Gastroesophageal sphincter (tissue), 4 donors: ENCODE measurements at regions not wholly inside any gene's neighbourhood (a gene's known extent, or its start where the extent isn't known, plus 50 kb on each side); places are given as distances from the start of the nearest gene placed in this dataset.

Experiments used
- ATAC-seq: fragments of 150-250 bp; one replicate; pipeline ENCODE4 v1.9.1; 2016; ENCODE audit warnings: mild to moderate bottlenecking, moderate library complexity
- H3K27ac ChIP-seq, 4 donors: fragments of 200-600 bp; sonication (generic) in 3 of 4; 1 replicate in 3 of 4; 2 replicates in 1 of 4; pipeline ENCODE4 v1.5.1; 2016 to 2019
- H3K27me3 ChIP-seq: fragments of 200-600 bp; sonication (generic); one replicate; pipeline ENCODE4 v1.5.1; 2019
- H3K36me3 ChIP-seq, 2 donors: fragments of 200-600 bp; sonication (generic); one replicate each; pipeline ENCODE4 v1.5.1; 2019; ENCODE audit warnings: control low read depth in 1 of 2
- H3K4me1 ChIP-seq, 3 donors: fragments of 200-600 bp; sonication (generic); 1 replicate in 2 of 3; 2 replicates in 1 of 3; pipeline ENCODE4 v1.5.1; 2016 to 2019; ENCODE audit warnings: control low read depth in 2 of 3
- H3K4me3 ChIP-seq, 2 donors: fragments of 200-600 bp; sonication (generic); one replicate each; pipeline ENCODE4 v1.5.1; 2019; ENCODE audit warnings: mild to moderate bottlenecking in 1 of 2, moderate library complexity in 1 of 2
- H3K9me3 ChIP-seq, 3 donors: fragments of 200-600 bp; sonication (generic); one replicate each; pipeline ENCODE4 v1.5.1; 2017 to 2019; ENCODE audit warnings: control low read depth in 2 of 3
- EP300 ChIP-seq: sonication (generic); formaldehyde crosslinking; IDR thresholded peaks from one replicate; pipeline ENCODE4 v1.6.1; 2017; ENCODE audit warnings: antibody characterized with exemption, mild to moderate bottlenecking
- POLR2A ChIP-seq, 2 donors: fragments of 450-650 bp; IDR thresholded peaks; one replicate each; pipeline ENCODE4 v1.6.1; 2017; ENCODE audit warnings: antibody characterized with exemption in 2 of 2, mild to moderate bottlenecking in 2 of 2, moderate library complexity in 1 of 2
- POLR2AphosphoS5 ChIP-seq: sonication (generic); formaldehyde crosslinking; IDR thresholded peaks from one replicate; pipeline ENCODE4 v1.6.1; 2017; ENCODE audit warnings: antibody characterized with exemption
- WGBS, 2 donors: methylation state at CpG; one replicate each; pipeline ENCODE4 v1.1.5; 2018; ENCODE audit warnings: low coverage in 1 of 2; 5-methylcytosine and 5-hydroxymethylcytosine counted together
- TF ChIP-seq, protein P1 (sequence below), 4 experiments: fragments of 200-600 bp in 2 of 4; fragments of 450-650 bp in 2 of 4; sonication (generic) in 1 of 4; IDR thresholded peaks; one replicate each; pipeline ENCODE4 v1.5.1; 2017 to 2019; ENCODE audit warnings: antibody characterized with exemption in 4 of 4, mild to moderate bottlenecking in 2 of 4, moderate library complexity in 2 of 4

DNA sequence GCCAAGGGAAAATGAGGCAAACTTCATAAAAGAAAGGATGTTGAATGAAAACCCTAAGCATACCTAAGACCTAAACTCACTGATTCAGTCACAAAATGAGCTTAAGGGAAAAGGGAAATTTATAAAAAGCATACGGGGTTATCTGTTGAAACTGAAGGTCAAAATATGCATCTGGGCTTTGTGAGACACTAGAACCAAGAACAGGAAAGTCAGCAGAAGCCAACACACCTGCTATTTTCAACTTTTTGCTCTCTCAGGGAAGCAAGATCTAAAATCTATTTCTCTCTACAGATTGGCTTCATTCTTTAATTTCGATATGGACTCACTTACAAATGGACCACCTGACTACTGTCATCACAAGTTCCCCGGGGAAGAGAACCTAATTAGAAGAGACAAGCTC is 338.6 kb upstream of the NECTIN3 start:
- Histone ChIP-seq H3K27ac (no peak overlapping the region), H3K4me1 (no peaks in the 10 kb centered on the region), H3K36me3 (no peaks in the 10 kb centered on the region), H3K4me3 (no peak overlapping the region), H3K9me3 (no peaks in the 10 kb centered on the region), H3K27me3 (no peaks in the 10 kb centered on the region)
- TF ChIP-seq, protein P1, sequence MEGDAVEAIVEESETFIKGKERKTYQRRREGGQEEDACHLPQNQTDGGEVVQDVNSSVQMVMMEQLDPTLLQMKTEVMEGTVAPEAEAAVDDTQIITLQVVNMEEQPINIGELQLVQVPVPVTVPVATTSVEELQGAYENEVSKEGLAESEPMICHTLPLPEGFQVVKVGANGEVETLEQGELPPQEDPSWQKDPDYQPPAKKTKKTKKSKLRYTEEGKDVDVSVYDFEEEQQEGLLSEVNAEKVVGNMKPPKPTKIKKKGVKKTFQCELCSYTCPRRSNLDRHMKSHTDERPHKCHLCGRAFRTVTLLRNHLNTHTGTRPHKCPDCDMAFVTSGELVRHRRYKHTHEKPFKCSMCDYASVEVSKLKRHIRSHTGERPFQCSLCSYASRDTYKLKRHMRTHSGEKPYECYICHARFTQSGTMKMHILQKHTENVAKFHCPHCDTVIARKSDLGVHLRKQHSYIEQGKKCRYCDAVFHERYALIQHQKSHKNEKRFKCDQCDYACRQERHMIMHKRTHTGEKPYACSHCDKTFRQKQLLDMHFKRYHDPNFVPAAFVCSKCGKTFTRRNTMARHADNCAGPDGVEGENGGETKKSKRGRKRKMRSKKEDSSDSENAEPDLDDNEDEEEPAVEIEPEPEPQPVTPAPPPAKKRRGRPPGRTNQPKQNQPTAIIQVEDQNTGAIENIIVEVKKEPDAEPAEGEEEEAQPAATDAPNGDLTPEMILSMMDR (IDR thresholded peaks at IDR 0.05): no peak
- TF ChIP-seq POLR2A (IDR thresholded peaks at IDR 0.05) (no peak), POLR2AphosphoS5 (no peak), EP300 (no peak)
- ATAC-seq: no peak
- WGBS, 2 donors: 83 to 89% methylated on average over 3 of the region's 3 CpGs

DNA sequence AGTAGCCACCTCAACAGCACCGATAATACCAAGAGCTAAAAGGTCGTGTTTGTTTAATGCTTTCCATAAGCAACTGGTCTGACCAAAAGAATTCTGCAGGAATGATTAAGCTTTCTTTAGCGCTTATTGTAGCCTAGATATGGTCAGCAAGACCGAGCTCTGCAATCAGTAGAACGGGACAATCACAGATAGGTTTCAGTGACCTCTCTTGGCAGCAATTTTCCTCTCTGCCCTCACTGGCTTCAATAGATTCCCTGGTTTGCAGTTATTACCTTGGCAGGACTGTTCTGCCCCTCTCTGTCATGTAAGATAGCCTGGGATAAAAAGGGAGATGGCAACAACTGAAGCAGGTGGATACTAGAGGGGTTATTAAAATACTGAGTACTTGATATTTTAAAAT is 337.1 kb upstream of the NECTIN3 start:
- Histone ChIP-seq H3K36me3 (no peaks in the 10 kb centered on the region), H3K9me3 (no peaks in the 10 kb centered on the region), H3K4me1 (no peaks in the 10 kb centered on the region), H3K27ac (no peak overlapping the region), H3K27me3 (no peaks in the 10 kb centered on the region), H3K4me3 (no peak overlapping the region)
- TF ChIP-seq EP300 (no peak), POLR2AphosphoS5 (no peak), POLR2A (IDR thresholded peaks at IDR 0.05) (no peak)
- TF ChIP-seq, protein P1 (IDR thresholded peaks at IDR 0.05): no peak
- no peak for ATAC-seq
- WGBS, 2 donors: 50 to 79% methylated on average over 5 of the region's 5 CpGs

DNA sequence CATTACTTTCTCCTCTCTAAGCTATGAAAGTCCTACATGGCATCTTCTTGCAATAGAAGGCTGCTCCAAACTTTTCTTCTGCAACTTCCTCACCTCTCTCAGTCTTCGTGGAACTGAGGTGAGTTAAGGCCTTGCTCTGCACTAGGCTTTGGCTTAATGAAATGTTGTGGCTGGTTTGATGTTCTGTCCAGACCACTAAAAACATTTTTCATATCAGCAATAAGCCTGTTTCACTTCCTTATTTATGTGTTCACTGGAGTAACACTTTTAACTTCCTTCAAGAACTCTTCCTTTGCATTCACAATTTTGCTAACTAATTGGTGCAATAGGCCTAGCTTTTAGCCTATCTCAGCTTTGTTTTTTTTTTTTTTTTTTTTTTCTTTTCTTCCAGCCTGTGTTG is 335.3 kb upstream of the NECTIN3 start:
- Histone ChIP-seq H3K27me3 (no peaks in the 10 kb centered on the region), H3K36me3 (no peaks in the 10 kb centered on the region), H3K27ac (no peak overlapping the region), H3K4me1 (no peaks in the 10 kb centered on the region), H3K4me3 (no peak overlapping the region), H3K9me3 (no peaks in the 10 kb centered on the region)
- no peak for ATAC-seq
- TF ChIP-seq POLR2AphosphoS5 (no peak), EP300 (no peak), POLR2A (IDR thresholded peaks at IDR 0.05) (no peak)
- TF ChIP-seq, protein P1 (IDR thresholded peaks at IDR 0.05): no peak
- WGBS, 2 donors: 63 to 76% methylated on average over 1 of the region's 1 CpG

DNA sequence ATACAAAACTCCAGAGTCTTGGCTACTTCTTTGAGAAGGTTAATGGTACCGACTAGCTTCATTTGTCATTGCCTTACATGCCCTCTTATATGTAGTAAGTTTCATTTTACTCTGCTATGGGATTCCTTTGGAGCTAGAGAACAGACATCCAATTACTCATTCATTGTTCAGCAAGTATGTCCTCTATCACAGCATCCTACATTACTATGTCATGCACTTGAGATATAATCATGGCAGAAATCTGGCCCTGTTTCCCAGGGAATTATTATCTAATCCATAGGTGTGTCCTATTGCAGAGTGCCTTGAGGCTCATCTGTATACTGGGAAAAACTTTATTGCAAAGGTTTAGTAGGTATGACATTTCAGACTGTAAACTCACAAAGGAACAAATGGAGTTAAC is 333.1 kb upstream of the NECTIN3 start:
- Histone ChIP-seq H3K4me3 (no peak overlapping the region), H3K36me3 (no peaks in the 10 kb centered on the region), H3K27ac (no peak overlapping the region), H3K9me3 (no peaks in the 10 kb centered on the region), H3K27me3 (no peaks in the 10 kb centered on the region), H3K4me1 (no peaks in the 10 kb centered on the region)
- 30 to 50% methylated on average over 1 of the region's 1 CpG for WGBS, 2 donors
- TF ChIP-seq POLR2AphosphoS5: no peak
- TF ChIP-seq, protein P1 (IDR thresholded peaks at IDR 0.05): no peak
- no peak for TF ChIP-seq POLR2A (IDR thresholded peaks at IDR 0.05)
- no peak for TF ChIP-seq EP300
- no peak for ATAC-seq

DNA sequence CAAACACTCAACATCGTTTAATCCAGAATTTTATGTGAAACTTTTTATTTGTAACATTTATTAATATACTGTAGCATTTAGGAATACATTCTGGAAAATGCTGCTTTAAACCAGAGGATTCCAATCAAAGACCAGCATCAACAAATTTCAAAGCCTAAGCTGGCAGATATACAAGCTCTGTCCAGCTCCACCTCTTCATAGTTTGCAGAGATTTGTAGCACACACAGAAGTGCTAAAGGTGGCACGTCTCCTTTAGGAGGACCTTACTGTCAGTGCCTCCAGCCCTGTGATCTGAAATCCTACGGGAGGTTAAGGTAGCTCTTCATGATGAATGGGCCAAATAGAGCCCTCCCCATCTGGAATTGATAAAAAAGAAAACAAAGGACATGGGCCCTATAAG is 329.7 kb upstream of the NECTIN3 start:
- H3K27ac ChIP-seq: no peak overlapping the region
- no peak for TF ChIP-seq EP300
- TF ChIP-seq, protein P1 (IDR thresholded peaks at IDR 0.05): no peak
- TF ChIP-seq POLR2AphosphoS5: no peak
- TF ChIP-seq POLR2A (IDR thresholded peaks at IDR 0.05): no peak
- H3K4me1 ChIP-seq: no peaks in the 10 kb centered on the region
- H3K27me3 ChIP-seq: no peaks in the 10 kb centered on the region
- H3K9me3 ChIP-seq: peaks cover 0 to 14% (median 0%) of the 10 kb centered on the region in 3 donors
- WGBS, 2 donors: 59 to 77% methylated on average over 3 of the region's 3 CpGs
- no peaks in the 10 kb centered on the region for H3K36me3 ChIP-seq
- H3K4me3 ChIP-seq: no peak overlapping the region
- no peak for ATAC-seq
